ENCODE measurements at regions not wholly inside any gene's neighbourhood (a gene's known extent, or its start where the extent isn't known, plus 50 kb on each side); places are given as distances from the start of the nearest gene placed in this dataset.

- CTCF ChIA-PET: no interaction called here
- DNase-seq (no peak), ATAC-seq (no peak)
- H3K4me3 Mint-ChIP-seq: no peak overlapping the region
- H3K27ac Mint-ChIP-seq: no peak overlapping the region
- POLR2A ChIA-PET: interaction anchor here (0.5 kb wide), 1 partner anchor 122 kb away, joined by 4 read pairs; no protein-coding TSS in a partner anchor
- peaks cover 3% of the 10 kb centered on the region for H3K9me3 Mint-ChIP-seq (ENCODE audit: insufficient read depth)
- H3K36me3 Mint-ChIP-seq (ENCODE audit: low read depth): no peaks in the 10 kb centered on the region
- no peaks in the 10 kb centered on the region for H3K27me3 Mint-ChIP-seq (ENCODE audit: low read depth)
- no peaks in the 10 kb centered on the region for H3K4me1 Mint-ChIP-seq (ENCODE audit: low read depth)
Observed at GRCh38 chr2:82819951-82820350, 1639.1 kb downstream of the SUCLG1 start.

DNA sequence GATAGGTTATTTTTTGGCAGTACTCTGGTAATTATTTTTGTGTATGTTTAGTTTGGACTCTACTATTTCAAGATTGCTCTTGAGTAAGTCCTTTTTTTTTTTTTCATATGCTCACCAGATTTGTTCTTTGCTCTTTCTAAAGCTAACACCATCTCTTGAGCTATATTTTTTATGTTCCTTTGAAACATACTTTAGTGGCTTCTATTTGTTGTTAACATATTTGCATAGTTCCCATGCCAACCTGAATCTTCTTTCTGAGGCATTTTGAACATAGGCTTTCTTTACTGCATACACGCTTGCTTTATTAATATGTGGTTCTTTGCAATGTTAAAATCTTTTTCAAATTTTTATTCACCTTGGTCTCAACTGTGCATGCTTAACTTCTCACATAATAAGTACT, 1644.9 kb downstream of the SUCLG1 start:
- H3K36me3 Mint-ChIP-seq (ENCODE audit: low read depth): no peaks in the 10 kb centered on the region
- no peak overlapping the region for H3K27ac Mint-ChIP-seq
- ChIA-PET CTCF (no interaction called here), POLR2A (no interaction called here)
- H3K4me1 Mint-ChIP-seq (ENCODE audit: low read depth): no peaks in the 10 kb centered on the region
- ATAC-seq (no peak), DNase-seq (no peak)
- H3K4me3 Mint-ChIP-seq: no peak overlapping the region
- no peaks in the 10 kb centered on the region for H3K9me3 Mint-ChIP-seq (ENCODE audit: insufficient read depth)
- no peaks in the 10 kb centered on the region for H3K27me3 Mint-ChIP-seq (ENCODE audit: low read depth)

DNA sequence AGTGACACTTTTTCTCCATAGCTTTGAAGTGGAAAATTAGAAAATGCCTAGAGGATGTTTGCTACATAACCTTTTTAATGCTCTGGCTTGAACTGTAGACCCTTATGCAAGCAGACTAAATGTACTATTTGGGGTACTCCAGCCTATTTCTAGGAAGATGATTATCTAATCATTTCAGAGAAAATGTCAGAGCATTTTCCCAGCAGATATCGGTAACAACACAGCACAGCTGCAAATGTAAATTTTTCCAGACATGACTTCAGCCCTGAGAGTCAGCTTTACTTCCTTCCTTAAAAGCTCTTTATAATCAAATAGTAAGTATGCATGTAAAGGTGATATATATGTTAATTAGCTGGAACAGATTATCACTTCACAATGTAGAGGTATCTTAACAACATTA, 1647.1 kb downstream of the SUCLG1 start:
- H3K36me3 Mint-ChIP-seq (ENCODE audit: low read depth): no peaks in the 10 kb centered on the region
- CTCF ChIA-PET: no interaction called here
- H3K27me3 Mint-ChIP-seq (ENCODE audit: low read depth): no peaks in the 10 kb centered on the region
- POLR2A ChIA-PET: no interaction called here
- no peaks in the 10 kb centered on the region for H3K4me1 Mint-ChIP-seq (ENCODE audit: low read depth)
- DNase-seq: no peak
- H3K4me3 Mint-ChIP-seq: no peak overlapping the region
- no peak overlapping the region for H3K27ac Mint-ChIP-seq
- ATAC-seq: no peak
- H3K9me3 Mint-ChIP-seq (ENCODE audit: insufficient read depth): peaks cover 5% of the 10 kb centered on the region

DNA sequence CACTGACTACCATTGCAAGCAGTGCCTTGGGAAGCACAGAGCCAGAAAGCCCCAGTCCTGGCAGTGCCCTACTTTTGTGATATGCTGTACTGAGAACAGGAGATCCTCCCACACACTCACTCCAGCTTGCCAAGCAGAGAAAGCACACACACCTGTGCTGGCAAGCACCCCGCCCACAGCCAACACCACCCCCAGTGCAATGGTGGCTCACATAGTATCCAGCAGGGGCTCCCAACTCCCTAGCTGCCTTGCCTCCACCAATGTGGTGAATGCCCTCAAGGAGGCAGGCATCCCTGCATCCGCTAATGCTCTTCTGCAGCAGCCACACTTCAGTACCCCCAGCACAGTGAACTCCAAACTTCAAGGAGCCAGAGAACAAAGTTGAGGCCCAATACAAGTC, 1655.8 kb downstream of the SUCLG1 start:
- no peak for DNase-seq
- Mint-ChIP-seq H3K9me3 (ENCODE audit: insufficient read depth) (peaks cover 24% of the 10 kb centered on the region), H3K4me1 (ENCODE audit: low read depth) (no peaks in the 10 kb centered on the region), H3K27ac (no peak overlapping the region), H3K27me3 (ENCODE audit: low read depth) (no peaks in the 10 kb centered on the region), H3K36me3 (ENCODE audit: low read depth) (no peaks in the 10 kb centered on the region), H3K4me3 (no peak overlapping the region)
- ChIA-PET POLR2A (no interaction called here), CTCF (no interaction called here)
- ATAC-seq: no peak

GRCh38 chr2:82797469-82797868, 1661.6 kb downstream of the SUCLG1 start:
- Mint-ChIP-seq H3K27me3 (ENCODE audit: low read depth) (no peaks in the 10 kb centered on the region), H3K4me1 (ENCODE audit: low read depth) (no peaks in the 10 kb centered on the region), H3K27ac (no peak overlapping the region), H3K4me3 (no peak overlapping the region), H3K36me3 (ENCODE audit: low read depth) (no peaks in the 10 kb centered on the region), H3K9me3 (ENCODE audit: insufficient read depth) (no peaks in the 10 kb centered on the region)
- CTCF ChIA-PET: no interaction called here
- POLR2A ChIA-PET: no interaction called here
- DNase-seq (no peak), ATAC-seq (no peak)

GRCh38 chr2:82796132-82796531, 1662.9 kb downstream of the SUCLG1 start:
- ATAC-seq (no peak), DNase-seq (no peak)
- Mint-ChIP-seq H3K36me3 (ENCODE audit: low read depth) (no peaks in the 10 kb centered on the region), H3K27ac (no peak overlapping the region), H3K27me3 (ENCODE audit: low read depth) (no peaks in the 10 kb centered on the region), H3K9me3 (ENCODE audit: insufficient read depth) (no peaks in the 10 kb centered on the region), H3K4me1 (ENCODE audit: low read depth) (no peaks in the 10 kb centered on the region), H3K4me3 (no peak overlapping the region)
- ChIA-PET POLR2A (no interaction called here), CTCF (no interaction called here)

DNA sequence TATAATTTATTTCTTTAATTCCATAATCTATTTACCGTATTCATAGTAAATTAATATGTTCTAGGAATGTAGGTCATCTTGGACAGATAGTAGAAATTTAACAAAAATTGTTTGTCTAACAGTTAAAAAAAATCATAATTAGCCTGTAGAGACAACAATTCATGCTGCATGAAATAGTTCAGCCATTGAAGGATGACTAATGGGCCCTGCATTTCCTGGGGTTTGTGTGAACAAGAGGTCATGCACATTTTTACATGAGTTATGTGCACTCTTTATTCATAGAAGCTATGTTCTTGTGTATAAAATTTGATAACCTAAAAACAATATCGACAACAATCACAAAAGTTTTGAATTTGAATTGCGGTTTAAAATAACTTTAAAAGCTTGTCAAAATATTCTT, 1663.6 kb downstream of the SUCLG1 start:
- ATAC-seq (no peak), DNase-seq (no peak)
- POLR2A ChIA-PET: no interaction called here
- Mint-ChIP-seq H3K27ac (no peak overlapping the region), H3K27me3 (ENCODE audit: low read depth) (no peaks in the 10 kb centered on the region), H3K36me3 (ENCODE audit: low read depth) (no peaks in the 10 kb centered on the region), H3K4me1 (ENCODE audit: low read depth) (no peaks in the 10 kb centered on the region), H3K4me3 (no peak overlapping the region), H3K9me3 (ENCODE audit: insufficient read depth) (no peaks in the 10 kb centered on the region)
- CTCF ChIA-PET: no interaction called here

GRCh38 chr2:82793711-82794435, 1665.2 kb downstream of the SUCLG1 start:
- H3K36me3 Mint-ChIP-seq (ENCODE audit: low read depth): no peaks in the 10 kb centered on the region
- H3K27me3 Mint-ChIP-seq (ENCODE audit: low read depth): no peaks in the 10 kb centered on the region
- no peaks in the 10 kb centered on the region for H3K4me1 Mint-ChIP-seq (ENCODE audit: low read depth)

GRCh38 chr2:82792316-82792715, 1666.8 kb downstream of the SUCLG1 start:
- Mint-ChIP-seq H3K36me3 (ENCODE audit: low read depth) (no peaks in the 10 kb centered on the region), H3K4me3 (no peak overlapping the region), H3K27me3 (ENCODE audit: low read depth) (no peaks in the 10 kb centered on the region), H3K4me1 (ENCODE audit: low read depth) (no peaks in the 10 kb centered on the region), H3K9me3 (ENCODE audit: insufficient read depth) (no peaks in the 10 kb centered on the region), H3K27ac (no peak overlapping the region)
- CTCF ChIA-PET: interaction anchor here (0.5 kb wide), 1 partner anchor 14 kb away, joined by 3 read pairs; no protein-coding TSS in a partner anchor
- POLR2A ChIA-PET: no interaction called here
- no peak for ATAC-seq
- no peak for DNase-seq

More at GRCh38 chr2:82793711-82794435, 1665.2 kb downstream of the SUCLG1 start:
- no peak for ATAC-seq
- Mint-ChIP-seq H3K9me3 (ENCODE audit: insufficient read depth) (no peaks in the 10 kb centered on the region), H3K4me3 (no peak overlapping the region), H3K27ac (no peak overlapping the region)
- ChIA-PET CTCF (no interaction called here), POLR2A (no interaction called here)
- DNase-seq: no peak

DNA sequence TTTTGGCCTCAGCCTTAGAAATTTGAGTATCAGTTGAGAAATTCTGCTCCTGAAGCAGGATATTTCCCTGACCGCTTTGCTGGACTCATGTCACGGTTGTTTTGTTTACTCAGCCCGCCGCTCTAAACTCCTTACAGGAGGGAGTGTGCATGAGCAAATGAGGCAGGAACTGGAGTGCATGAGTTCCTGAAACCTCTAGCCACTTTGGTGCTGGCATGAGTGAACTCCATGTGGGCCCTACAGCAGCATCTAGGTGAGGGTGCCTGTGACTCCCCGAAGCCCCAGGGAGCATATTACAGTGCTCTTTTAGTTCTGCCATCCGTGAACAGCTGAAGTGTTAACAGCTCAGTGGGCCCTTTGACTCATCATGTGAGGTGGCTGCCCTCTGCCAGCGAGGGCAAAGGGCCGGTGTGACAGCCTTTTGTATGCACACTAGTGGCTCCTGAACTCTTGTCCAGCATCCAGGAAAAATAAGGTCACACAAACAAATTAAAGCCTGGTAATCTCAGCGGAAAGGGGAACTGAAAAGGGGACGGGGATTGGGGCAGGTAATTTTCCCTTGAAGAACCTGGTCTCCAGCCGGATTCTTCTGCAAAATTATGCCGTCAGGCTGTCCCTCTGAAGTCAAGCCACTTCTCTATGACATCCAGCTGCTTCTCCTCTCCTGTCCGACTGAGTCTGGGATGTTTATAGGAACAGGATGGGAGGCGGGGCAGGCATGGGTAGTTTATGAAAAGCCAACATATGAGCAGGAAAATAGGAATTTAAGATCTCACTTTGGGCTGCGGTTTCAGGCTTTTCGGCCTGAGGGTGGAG, 1668.7 kb downstream of the SUCLG1 start:
- POLR2A ChIA-PET: no interaction called here
- H3K4me1 Mint-ChIP-seq (ENCODE audit: low read depth): no peaks in the 10 kb centered on the region
- no peaks in the 10 kb centered on the region for H3K9me3 Mint-ChIP-seq (ENCODE audit: insufficient read depth)
- no peaks in the 10 kb centered on the region for H3K27me3 Mint-ChIP-seq (ENCODE audit: low read depth)
- no peak for ATAC-seq
- no peak overlapping the region for H3K4me3 Mint-ChIP-seq
- CTCF ChIA-PET: no interaction called here
- no peak for DNase-seq
- no peaks in the 10 kb centered on the region for H3K36me3 Mint-ChIP-seq (ENCODE audit: low read depth)
- no peak overlapping the region for H3K27ac Mint-ChIP-seq

DNA sequence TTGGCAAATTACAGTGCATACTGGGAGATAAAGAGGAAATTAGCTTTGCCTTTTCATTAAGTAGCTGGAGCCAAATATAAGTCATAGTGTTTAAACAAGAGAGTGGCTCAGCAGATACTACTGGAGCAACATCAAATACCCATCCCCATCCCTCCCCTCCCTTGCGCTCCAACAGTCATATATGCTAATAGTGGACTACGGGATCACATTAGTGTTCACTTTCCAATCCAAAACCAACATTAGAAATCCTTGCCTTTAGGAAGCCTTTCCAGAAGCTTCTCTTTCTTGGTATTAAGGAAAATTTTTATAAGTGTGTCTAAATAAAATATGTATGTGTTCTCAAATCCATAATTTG, 1669.3 kb downstream of the SUCLG1 start:
- H3K9me3 Mint-ChIP-seq (ENCODE audit: insufficient read depth): no peaks in the 10 kb centered on the region
- CTCF ChIA-PET: no interaction called here
- H3K4me1 Mint-ChIP-seq (ENCODE audit: low read depth): no peaks in the 10 kb centered on the region
- H3K27ac Mint-ChIP-seq: no peak overlapping the region
- H3K4me3 Mint-ChIP-seq: no peak overlapping the region
- ATAC-seq (no peak), DNase-seq (no peak)
- no peaks in the 10 kb centered on the region for H3K36me3 Mint-ChIP-seq (ENCODE audit: low read depth)
- no peaks in the 10 kb centered on the region for H3K27me3 Mint-ChIP-seq (ENCODE audit: low read depth)
- POLR2A ChIA-PET: no interaction called here

GRCh38 chr2:82781176-82781915, 1677.7 kb downstream of the SUCLG1 start:
- Mint-ChIP-seq H3K4me3 (no peak overlapping the region), H3K4me1 (ENCODE audit: low read depth) (no peaks in the 10 kb centered on the region), H3K27ac (no peak overlapping the region), H3K9me3 (ENCODE audit: insufficient read depth) (peaks cover 10% of the 10 kb centered on the region), H3K27me3 (ENCODE audit: low read depth) (no peaks in the 10 kb centered on the region), H3K36me3 (ENCODE audit: low read depth) (no peaks in the 10 kb centered on the region)
- ChIA-PET POLR2A (no interaction called here), CTCF (no interaction called here)
- no peak for DNase-seq
- no peak for ATAC-seq

Measured in activated CD8-positive, alpha-beta T cell treated with anti-CD3 and anti-CD28 coated beads, Interleukin-2, amount 10 ng/mL, durations not matched to agents 7 days and 5 days (primary cell).